Activated CD4-positive, alpha-beta T cell treated with anti-CD3 and anti-CD28 coated beads, Interleukin-2, amount 50 U/mL, for 48 hours (primary cell): ENCODE measurements at regions not wholly inside any gene's neighbourhood (a gene's known extent, or its start where the extent isn't known, plus 50 kb on each side); places are given as distances from the start of the nearest gene placed in this dataset.

Experiments
- DNase-seq, 2 experiments: peaks; one replicate each; pipeline ENCODE4 v3.0.0-alpha.2; 2020

DNA sequence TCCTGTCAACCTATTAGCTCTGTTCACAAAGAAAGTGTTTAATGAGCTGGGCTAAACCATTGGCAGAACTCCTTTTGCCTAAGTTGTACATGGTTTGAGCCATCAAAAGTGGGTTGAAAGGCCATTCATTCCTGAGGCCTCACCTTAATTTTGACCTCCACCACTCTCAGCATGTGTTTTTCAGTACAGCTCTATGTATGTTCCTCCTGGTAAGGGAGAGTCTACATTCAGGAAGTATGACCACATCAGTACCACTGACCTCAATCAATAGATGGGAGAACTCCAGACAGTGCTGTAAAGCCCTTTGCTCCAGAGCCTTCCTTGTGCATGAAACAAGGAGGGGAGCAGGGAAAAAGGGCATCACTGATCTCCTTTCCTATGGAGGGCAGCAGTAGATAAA, 87.8 kb upstream of the CARD18 start:
- no peak for DNase-seq

DNA sequence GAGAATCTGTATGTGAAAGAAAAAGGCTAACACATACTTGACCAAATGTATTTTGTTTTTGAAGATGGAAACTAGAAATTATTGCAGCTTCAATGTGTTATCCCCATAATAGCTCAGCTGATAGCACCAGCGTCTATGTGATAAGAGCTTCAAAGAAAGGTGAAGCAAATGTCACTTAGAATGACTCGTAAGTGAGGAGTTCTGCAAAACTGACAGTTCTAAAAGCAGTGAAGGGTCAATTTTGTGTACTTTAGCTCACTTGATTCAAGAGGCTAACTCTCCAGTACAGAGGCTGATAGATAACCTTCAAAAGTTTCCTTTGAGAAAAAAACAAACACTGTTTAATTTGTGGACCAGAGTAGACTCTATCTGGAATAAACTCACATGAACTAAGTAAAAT, 87.2 kb upstream of the CARD18 start:
- DNase-seq: no peak

DNA sequence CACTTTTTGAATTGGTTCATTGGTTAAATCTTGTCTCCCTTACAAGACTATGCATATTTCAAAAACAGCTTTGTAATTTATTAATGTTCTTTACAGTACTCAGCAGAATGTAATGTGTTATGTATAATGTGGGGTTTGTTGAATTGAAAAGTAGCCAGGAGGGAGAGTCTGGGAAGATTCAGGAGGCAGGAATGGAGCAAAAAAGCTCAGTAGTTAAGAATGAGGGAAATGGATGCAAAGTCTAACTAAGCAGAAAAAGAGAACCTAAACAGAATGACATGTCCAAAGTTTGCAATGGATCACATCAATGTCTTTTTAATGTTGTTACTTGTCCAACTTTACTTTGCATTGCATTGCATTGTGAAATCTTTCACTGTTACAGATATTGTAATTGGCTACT, 86.5 kb upstream of the CARD18 start:
- DNase-seq: no peak

DNA sequence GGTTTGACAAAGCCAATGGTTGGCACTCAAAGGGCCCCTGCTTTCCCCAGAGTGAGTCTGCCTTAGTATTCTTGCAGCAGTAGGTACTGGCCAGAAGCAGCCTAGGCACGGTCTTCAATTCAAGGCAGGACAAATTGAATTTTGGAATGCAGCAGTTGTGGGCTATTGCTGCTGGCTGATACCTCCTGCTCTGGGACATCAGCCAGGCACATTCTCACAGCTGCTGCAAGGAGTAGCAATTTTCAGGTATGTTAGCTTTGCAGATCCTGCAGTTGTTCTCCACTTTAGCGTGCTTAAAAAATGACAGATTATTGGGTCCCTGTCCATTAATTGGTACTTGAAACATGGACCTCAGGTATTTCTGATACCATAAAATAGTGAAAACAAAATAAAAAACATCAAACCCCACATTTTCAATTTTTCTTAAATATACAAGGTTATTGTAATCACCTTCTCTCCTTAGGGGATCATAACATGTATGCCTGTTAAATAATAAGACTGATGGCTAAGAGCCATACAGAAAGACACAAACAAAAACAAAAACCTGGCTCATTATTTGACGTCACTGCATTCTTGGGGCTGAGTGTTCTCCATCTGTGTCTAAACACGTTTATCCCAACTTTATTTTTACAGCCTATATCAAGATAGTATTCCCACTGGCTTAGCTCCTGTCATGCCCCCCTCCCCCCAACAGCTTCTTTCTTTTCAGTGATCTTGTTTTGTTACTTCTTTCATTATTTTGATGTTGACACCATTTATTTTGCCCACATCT, 85.1 kb upstream of the CARD18 start:
- DNase-seq: no peak

DNA sequence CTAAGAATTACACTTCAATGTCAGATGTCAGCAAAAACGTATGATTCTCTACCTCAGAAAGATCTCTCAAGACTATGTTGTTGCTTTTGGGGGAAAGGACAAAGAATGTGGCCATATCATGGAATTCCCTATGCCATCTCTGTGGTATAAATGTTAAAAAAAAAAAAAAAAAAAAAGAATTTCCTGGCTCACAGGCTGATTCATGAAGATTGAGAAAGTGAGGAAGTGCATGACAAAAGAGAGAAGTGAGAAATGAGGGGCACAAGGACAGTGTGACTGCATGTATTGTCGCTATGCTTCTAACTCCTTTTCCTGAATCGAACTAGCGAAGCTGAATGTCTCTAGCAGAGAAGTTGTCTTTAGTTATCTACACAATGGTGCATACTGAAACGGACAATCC, 80.6 kb upstream of the CARD18 start:
- DNase-seq: no peak

DNA sequence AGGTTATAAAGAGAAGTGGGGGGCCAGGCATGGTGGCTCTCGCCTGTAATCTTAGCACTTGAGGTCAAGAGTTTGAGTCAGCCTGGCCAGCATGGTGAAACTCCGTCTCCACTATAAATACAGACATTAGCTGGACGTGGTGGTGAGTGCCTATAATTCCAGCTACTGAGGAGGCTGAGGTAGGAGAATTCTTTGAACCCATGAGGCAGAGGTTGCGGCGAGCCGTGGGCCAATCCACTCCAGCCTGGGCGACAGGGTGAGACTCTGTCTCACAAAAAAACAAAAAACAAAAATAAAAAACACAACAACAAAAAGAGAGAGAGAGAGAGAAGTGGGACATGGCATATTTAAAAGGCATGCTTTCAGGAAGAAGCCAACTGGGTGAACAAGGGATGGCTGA, 80.1 kb upstream of the CARD18 start:
- DNase-seq: no peak

DNA sequence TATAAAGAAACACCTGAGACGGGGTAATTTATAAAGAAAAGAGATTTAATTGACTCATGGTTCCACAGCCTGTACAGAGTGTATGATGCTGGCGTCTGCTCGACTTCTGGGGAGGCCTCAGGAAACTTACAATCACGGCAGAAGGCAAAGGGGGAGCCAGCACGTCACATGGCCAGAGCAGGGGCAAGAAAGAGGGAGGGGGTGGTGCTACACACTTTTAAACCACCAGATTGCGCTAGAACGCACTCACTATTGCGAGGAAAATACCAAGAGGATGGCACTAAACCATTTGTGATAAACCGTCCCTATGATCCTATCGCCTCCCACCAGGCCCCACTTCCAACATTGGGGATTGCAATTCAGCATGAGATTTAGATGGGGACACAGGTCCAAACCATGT, 79.7 kb upstream of the CARD18 start:
- peak in 1 of 2 experiments; percentile 1 for DNase-seq

DNA sequence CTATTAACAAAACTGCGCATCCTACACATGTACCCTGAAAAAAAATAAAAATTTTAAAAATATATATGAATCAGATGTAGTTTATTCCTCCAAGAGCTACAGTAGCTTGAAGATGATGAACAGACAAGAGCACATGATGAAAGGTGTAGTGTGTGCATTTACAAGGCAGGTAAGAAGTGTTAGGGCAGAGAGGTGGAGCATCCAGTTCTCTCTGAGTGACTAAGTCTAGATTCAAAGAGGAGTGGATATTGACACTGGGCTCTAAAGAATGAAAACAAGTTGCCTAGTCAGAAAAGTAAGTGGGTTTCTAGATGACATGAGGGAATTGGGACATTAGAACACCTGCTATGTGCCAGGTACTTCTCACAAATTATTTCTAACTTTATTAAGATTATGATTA, 76.0 kb upstream of the CARD18 start:
- DNase-seq: no peak

DNA sequence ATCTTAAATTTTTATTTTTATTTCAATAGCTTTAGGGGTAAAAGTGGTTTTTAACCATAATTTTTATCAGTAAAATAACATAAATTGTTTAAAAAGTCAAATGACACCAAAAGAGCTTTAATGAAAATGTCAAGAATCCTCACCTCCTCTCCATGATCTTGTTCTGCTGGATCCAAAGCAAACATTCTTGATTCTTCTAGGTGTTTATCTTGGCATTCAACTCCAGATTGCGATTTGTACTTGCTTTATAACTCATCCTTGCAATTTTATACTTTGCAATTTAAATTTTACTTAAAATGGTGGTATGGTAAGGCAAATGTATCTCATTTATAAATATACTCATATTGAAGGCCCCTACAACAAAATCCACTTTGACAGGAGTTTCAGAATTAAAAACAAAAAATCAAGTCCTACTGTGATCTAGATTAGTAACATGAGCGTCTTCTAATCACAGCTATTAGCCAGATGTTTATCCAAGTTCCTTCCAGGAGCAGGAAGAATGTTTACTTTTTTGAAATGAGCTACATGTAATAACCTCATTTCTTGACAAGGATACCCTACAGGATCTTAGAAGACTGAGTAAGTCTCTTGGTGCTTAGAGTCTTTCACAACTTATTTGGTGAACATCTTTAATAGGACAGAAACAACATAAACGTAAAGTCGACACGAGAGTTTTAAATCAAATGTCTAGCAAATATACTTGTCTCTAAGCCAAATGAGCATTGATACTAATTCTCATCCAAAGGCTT, 72.4 kb upstream of the CARD18 start:
- DNase-seq: no peak

DNA sequence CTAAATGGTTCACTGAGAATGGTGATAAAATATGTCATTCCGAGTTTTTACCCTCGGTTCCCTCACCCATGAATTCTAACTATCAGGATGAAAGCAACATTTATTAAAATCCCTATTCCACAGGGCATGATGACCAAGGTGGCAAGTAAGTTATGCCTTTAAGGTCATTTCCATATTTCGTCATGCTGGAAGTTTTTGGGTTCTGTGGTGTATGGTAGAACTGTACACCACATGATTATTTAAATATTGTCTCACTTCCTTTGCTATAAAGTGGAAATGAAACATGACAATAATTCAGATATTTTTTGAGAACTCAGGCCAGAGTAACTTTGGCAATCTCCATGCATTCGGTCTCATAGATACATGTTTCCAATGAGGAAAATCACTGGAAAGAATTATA, 68.5 kb upstream of the CARD18 start:
- no peak for DNase-seq

DNA sequence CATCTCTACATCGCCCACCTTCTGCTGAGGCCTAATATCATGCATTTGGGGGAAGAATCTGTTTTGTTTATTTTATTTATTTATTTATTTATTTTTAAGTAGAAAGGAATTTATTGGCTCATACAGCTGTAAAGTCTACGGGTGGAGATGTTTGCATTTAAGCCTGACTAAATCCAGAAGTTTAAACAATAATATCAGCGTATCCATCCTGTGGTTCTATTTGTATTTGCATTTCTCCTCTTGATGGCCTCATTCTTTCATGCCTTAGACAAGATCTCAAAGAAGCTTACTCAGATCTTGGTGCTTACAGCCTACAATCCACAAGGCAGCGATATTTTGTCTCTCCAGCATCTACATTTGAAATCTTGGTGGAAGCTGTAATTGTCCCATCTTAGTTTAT, 67.1 kb upstream of the CARD18 start:
- no peak for DNase-seq

DNA sequence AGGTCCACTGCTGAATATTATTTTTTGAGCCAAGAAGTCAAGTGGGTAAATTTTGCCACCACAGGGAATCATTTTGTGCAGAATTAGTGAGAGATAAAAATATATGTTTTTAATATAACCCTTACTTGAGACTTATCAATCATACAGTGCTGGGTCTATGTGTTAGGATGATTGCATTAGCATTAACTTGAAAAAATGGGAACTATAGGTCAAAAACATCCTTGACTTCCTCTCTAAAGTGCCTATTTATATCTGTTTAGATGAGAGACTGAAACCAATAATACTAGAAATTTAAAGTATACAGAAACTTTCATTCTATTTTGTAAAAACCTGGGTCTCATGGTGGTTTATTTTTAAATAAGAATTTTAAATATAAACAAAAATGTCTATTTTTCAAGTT, 65.1 kb upstream of the CARD18 start:
- no peak for DNase-seq

DNA sequence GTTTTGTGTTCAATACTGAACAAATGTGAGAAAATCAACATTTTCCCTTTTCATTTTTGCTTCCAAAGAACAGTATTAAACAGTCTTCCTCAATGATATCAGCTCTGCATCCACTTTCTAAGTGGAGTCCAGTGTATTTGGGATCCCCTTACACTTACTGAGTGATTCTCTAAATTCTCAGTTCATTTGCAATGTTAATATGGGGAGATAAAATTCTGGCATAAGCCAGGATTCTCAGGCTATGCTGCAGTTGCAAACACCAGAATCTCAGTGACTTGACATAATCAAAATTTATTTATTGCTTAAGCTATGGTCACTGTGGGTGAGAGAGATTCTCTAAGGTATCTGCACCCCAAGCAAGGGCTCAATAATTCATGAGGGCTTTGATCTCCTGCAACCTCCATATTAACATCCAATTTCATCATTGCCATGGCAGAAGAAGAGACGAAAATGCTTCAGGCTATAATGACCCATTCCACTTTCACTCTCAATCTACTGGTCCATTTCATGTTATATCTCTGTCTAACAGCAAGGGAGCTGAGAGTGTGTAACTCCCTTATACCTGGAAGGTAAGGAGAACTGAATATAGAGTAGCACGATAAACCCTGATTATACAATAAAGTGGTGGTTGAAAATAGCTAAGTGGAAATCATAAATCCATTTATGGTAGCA, 64.1 kb upstream of the CARD18 start:
- no peak for DNase-seq

DNA sequence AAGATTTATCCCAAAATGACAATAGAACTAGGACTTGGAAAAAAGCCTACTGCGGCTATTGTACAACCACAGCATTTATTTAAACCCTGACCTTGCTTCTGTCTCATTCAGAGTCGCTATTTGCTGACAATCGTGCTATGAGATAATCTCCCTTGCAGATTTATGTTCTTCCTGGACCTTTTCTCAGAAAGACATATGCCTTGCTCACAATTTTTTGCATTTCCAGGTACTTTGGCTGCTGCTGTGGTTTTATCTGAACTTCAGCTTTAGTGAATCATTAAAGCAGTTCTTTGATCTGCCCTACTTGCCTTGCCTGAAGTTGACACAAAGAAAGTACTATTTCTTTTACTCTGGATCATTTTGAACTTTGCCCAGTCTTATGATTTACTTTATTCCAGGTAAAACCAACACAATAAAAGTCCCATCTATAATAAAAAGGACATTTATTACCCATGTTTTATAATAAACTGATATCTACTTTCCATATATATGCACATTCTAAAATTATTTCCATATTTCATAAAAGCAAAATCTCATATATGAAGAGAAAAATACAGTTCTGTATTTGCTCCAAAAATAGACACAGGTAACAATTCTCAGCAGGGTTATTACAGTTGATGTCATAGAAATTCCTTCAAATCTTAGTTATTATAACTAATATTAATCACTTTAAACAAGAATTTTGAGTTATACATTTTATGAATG, 63.4 kb upstream of the CARD18 start:
- DNase-seq: no peak

DNA sequence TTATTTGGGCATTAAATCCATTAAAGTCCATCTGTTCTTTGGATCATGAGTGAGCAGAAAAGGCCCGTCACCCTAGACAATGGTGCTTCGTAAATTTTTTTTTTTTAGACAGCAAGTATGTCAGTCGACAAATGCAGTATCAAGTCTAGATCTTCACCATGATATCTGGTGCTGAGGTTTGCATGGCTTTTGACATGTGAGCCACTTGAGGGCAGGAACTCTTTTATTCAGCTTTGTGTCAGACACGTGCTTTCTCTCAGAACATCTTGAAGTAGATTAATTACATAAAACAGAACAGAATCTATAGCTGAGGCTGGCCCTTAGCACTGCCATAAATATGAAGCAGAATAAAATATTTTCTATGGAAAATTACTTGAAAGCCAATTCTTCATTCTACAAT, 62.9 kb upstream of the CARD18 start:
- DNase-seq: no peak

DNA sequence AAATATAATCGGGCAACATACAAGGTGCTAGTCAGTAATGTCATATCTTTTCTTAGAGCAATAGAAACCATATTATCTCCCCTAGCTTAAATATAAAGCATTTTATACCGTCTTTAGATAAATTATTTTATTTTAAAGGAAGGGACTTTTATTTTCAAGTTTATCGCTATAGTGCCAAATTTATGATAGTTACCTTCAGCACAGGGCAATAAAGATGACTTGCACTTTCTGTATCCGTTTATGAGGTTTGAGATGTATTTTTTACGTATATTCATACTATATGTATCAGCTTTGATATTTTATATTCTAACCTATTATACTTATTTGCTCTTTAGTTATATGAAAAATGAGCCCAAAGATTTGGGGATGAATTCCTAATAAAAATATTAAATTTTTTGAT, 61.6 kb upstream of the CARD18 start:
- no peak for DNase-seq

DNA sequence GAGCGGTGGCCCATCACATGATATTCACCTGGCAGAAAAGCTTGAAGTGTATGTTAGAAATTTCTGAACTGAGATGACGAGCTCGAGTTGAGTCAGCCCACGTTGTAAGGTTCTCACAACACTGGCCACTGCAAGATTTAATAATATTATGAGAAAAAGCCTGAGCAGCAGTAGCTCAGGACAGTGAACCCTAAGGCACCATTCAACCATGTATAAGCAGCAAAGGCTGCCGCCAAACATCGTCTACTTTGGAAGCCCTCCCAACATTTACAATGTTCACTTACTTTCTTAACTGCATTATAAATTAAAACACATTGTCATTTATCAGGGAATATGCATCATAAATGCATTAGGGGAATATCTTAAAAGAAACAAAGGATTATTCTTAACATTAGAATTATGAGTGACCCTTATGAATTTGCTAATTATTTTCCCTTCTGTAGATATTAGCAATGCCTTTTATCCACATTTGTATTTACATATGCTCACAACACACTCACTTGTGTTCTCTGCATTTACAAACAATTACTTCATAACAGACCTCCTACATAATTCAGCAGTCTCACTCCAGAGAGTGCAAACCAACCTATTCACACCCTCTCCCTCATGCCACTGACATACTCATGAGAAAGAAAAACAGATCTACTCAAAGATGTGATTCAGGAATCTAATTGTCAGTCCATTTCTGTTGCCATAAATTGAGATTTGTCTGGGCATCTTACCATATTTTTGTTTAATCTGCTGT, 57.7 kb upstream of the CARD18 start:
- no peak for DNase-seq

DNA sequence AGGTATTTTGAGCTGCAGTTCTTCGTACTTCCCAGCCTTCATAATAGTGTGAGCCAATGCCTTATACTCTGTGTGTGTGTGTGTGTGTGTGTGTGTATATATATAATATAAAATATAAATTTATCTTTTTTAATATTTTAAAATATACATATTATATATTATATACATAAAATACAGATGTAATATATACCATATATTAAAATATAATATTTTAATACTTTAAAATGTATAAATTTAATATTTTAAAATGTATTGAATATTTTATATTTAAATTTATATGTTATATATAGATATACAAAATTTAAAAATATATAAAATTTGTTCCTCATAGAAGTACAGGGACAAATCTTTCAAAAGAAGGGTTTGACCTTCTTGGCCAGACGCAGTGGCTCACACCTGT, 53.7 kb upstream of the CARD18 start:
- no peak for DNase-seq

DNA sequence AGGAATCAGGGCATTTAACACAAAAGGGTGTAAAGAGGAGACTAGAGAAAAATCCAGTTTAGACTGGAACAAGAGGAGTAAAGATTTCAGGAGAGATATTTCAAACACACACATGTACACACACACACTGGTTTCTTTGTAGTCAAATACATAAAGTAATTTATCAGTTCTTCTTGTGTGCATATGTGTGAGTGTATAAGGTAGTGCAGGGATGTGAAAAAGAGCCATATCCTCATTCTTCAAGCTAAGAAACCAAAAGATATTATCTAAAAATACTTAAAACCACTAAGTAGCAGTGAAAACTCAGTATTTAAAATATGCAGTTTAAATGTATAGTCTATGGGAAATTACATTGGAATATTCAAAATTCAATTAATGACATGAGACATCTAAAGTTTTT, 52.5 kb upstream of the CARD18 start:
- DNase-seq: no peak

DNA sequence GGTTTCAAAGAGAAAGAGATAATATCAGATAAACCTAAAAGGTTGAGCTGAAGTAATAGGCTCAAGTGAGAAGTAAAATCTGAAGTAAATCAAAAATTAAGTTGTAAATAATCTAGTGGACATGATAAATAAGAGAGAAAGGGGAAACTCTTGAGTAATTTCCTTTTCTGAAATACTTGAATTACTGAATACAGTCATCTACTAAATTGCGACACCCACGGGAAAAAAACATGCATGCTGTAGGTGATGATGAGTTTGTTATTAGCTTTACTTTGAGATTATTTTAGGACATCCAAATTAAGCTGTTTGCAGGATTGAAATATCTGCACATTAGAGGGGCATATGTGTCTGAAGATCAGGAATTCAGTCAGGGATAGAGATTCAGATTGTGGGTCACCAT, 50.0 kb upstream of the CARD18 start:
- DNase-seq: no peak
